Caco-2 (cell line): ENCODE measurements at regions not wholly inside any gene's neighbourhood (a gene's known extent, or its start where the extent isn't known, plus 50 kb on each side); places are given as distances from the start of the nearest gene placed in this dataset.

Experiments used
- BruUV-seq: library from RNA; stranded (reverse); fragments of 400-500 nt; replicated peaks from 2 replicates; lab custom pipeline; 2021; lab: Mats Ljungman, UMichigan
- CTCF ChIA-PET: fragments of 300-600 bp; sonication (Branson Sonifier 250); formaldehyde crosslinking; loops from one replicate; lab custom pipeline; 2022; ENCODE audit warnings: antibody characterized with exemption; lab: Charles Lee
- POLR2A ChIA-PET: fragments of 300-600 bp; sonication (Branson Sonifier 250); formaldehyde crosslinking; loops from one replicate; lab custom pipeline; 2022; ENCODE audit warnings: antibody characterized with exemption; lab: Charles Lee
- DNase-seq, 2 experiments: peaks; one replicate each; pipeline versions ENCODE4 v3.0.0 to v3.0.0-alpha.2; 2020 to 2022
- H3K27me3 ChIP-seq: replicated peaks from 2 replicates; pipeline ENCODE4 v1.6.0; 2011; ENCODE audit warnings: low read length; ENCODE audit not compliant: control insufficient read depth, insufficient read depth
- H3K36me3 ChIP-seq: 2 replicates; pipeline ENCODE4 v1.5.1; 2011; ENCODE audit warnings: low read length; ENCODE audit not compliant: control insufficient read depth, insufficient read depth
- H3K4me1 ChIP-seq: fragments of 250-450 bp; sonication (Bioruptor Pico); 2 replicates; pipeline ENCODE4 v1.5.1; 2020; ENCODE audit warnings: mild to moderate bottlenecking
- H3K4me3 ChIP-seq: 2 replicates; pipeline ENCODE4 v1.5.1; 2011; ENCODE audit warnings: low read depth, mild to moderate bottlenecking, control low read depth, low read length
- H3K9me3 ChIP-seq: fragments of 250-450 bp; sonication (Bioruptor Pico); 2 replicates; pipeline ENCODE4 v1.5.1; 2020; ENCODE audit warnings: mild to moderate bottlenecking, moderate library complexity
- H3K27ac Mint-ChIP-seq: one replicate; pipeline ENCODE4 v1.8.0; 2022; ENCODE audit warnings: mixed read lengths; ENCODE audit not compliant: unreplicated experiment
- H3K27me3 Mint-ChIP-seq: one replicate; pipeline ENCODE4 v1.8.0; 2022; ENCODE audit warnings: mixed read lengths; ENCODE audit not compliant: insufficient read depth, unreplicated experiment
- H3K36me3 Mint-ChIP-seq: one replicate; pipeline ENCODE4 v1.8.0; 2022; ENCODE audit warnings: mild to moderate bottlenecking, mixed read lengths; ENCODE audit not compliant: insufficient read depth, unreplicated experiment
- H3K4me1 Mint-ChIP-seq: one replicate; pipeline ENCODE4 v1.8.0; 2022; ENCODE audit warnings: low read depth, mixed read lengths; ENCODE audit not compliant: unreplicated experiment
- H3K4me3 Mint-ChIP-seq: one replicate; pipeline ENCODE4 v1.8.0; 2022; ENCODE audit warnings: mild to moderate bottlenecking, moderate library complexity, mixed read lengths; ENCODE audit not compliant: unreplicated experiment
- H3K9me3 Mint-ChIP-seq: one replicate; pipeline ENCODE4 v1.8.0; 2022; ENCODE audit warnings: mixed read lengths; ENCODE audit not compliant: unreplicated experiment
- CTCF ChIP-seq, 2 experiments: fragments of 200-600 bp in 1 of 2; IDR thresholded peaks; 1 replicate in 1 of 2; 2 replicates in 1 of 2; pipeline versions ENCODE4 v1.5.1 to v1.8.0; 2011 to 2022; ENCODE audit warnings: antibody characterized with exemption in 1 of 2, control low read depth in 1 of 2, inconsistent platforms in 1 of 2, low read depth in 1 of 2, low read length in 1 of 2, mild to moderate bottlenecking in 1 of 2, moderate library complexity in 1 of 2; ENCODE audit not compliant: insufficient read depth in 1 of 2, severe bottlenecking in 1 of 2, unreplicated experiment in 1 of 2
- intact Hi-C: fragments of 100-400 bp; cut with micrococcal nuclease; formaldehyde crosslinking; loops from one replicate; pipeline ENCODE4 v1.10.0; 2022; ENCODE audit not compliant: unreplicated experiment

GRCh38 chr22:35154937-35155387 lies 89.0 kb downstream of the ISX start:
- Mint-ChIP-seq H3K9me3 (peaks cover 9% of the 10 kb centered on the region), H3K27ac (no peak overlapping the region), H3K4me3 (no peak overlapping the region), H3K4me1 (peaks cover 6% of the 10 kb centered on the region), H3K36me3 (peaks cover 6% of the 10 kb centered on the region), H3K27me3 (peaks cover 8% of the 10 kb centered on the region)
- DNase-seq, result peak; percentile 75 to 82
- Histone ChIP-seq H3K4me1 (no peaks in the 10 kb centered on the region), H3K4me3 (no peak overlapping the region), H3K9me3 (no peaks in the 10 kb centered on the region), H3K27me3 (no peaks in the 10 kb centered on the region), H3K36me3 (no peaks in the 10 kb centered on the region)
- ChIA-PET POLR2A (no interaction called here), CTCF (interaction anchor here (0.9 to 3.0 kb wide), 2 partner anchors 76 to 211 kb away, joined by 3 to 18 read pairs; no protein-coding TSS in a partner anchor)
- peak; percentile 75 to 90 for TF ChIP-seq CTCF (IDR thresholded peaks at IDR 0.05; ENCODE audit: insufficient read depth in 1 of 2, low read depth in 1 of 2, low read length in 1 of 2, severe bottlenecking in 1 of 2, unreplicated experiment in 1 of 2)
- no TSS peak for BruUV-seq
- intact Hi-C loops, result loop anchor here (2.0 kb wide), 1 partner anchor 76 kb away; no protein-coding TSS in a partner anchor

- H3K36me3 ChIP-seq, result no peaks in the 10 kb centered on the region
- H3K4me1 ChIP-seq, result no peaks in the 10 kb centered on the region
- DNase-seq, result peak in 1 of 2 experiments; percentile 7
- H3K4me3 ChIP-seq, result no peak overlapping the region
- ChIA-PET POLR2A (no interaction called here), CTCF (interaction anchor here (0.9 to 3.0 kb wide), 3 partner anchors 76 to 212 kb away, joined by 3 to 18 read pairs (median 3); no protein-coding TSS in a partner anchor)
- H3K9me3 ChIP-seq, result no peaks in the 10 kb centered on the region
- intact Hi-C loops, result loop anchor here (2.0 kb wide), 1 partner anchor 75 kb away; no protein-coding TSS in a partner anchor
- Mint-ChIP-seq H3K4me3 (no peak overlapping the region), H3K27me3 (peaks cover 4% of the 10 kb centered on the region), H3K27ac (no peak overlapping the region), H3K36me3 (peaks cover 6% of the 10 kb centered on the region), H3K9me3 (peaks cover 9% of the 10 kb centered on the region), H3K4me1 (peaks cover 6% of the 10 kb centered on the region)
- no TSS peak for BruUV-seq
- no peaks in the 10 kb centered on the region for H3K27me3 ChIP-seq
- TF ChIP-seq CTCF (IDR thresholded peaks at IDR 0.05; ENCODE audit: insufficient read depth in 1 of 2, low read depth in 1 of 2, low read length in 1 of 2, severe bottlenecking in 1 of 2, unreplicated experiment in 1 of 2), result peak in 1 of 2 experiments; percentile 12
Measured at GRCh38 chr22:35155403-35156025, 89.6 kb downstream of the ISX start.

- TF ChIP-seq CTCF (IDR thresholded peaks at IDR 0.05; ENCODE audit: insufficient read depth in 1 of 2, low read depth in 1 of 2, low read length in 1 of 2, severe bottlenecking in 1 of 2, unreplicated experiment in 1 of 2), result no peak
- Mint-ChIP-seq H3K27me3 (peaks cover 3% of the 10 kb centered on the region), H3K4me1 (peaks cover 6% of the 10 kb centered on the region), H3K36me3 (peaks cover 6% of the 10 kb centered on the region), H3K4me3 (peak overlapping the region; percentile 56), H3K9me3 (peaks cover 9% of the 10 kb centered on the region), H3K27ac (no peak overlapping the region)
- Histone ChIP-seq H3K27me3 (no peaks in the 10 kb centered on the region), H3K4me1 (no peaks in the 10 kb centered on the region), H3K36me3 (no peaks in the 10 kb centered on the region), H3K4me3 (no peak overlapping the region), H3K9me3 (no peaks in the 10 kb centered on the region)
- CTCF ChIA-PET, result interaction anchor here (0.6 to 3.0 kb wide), 3 partner anchors 35 to 114 kb away, joined by 3 to 18 read pairs (median 4); no protein-coding TSS in a partner anchor
- DNase-seq, result no peak
- intact Hi-C loops, result no loop called here
- POLR2A ChIA-PET, result no interaction called here
- no TSS peak for BruUV-seq
Measured at GRCh38 chr22:35156945-35157344, 91.0 kb downstream of the ISX start.
